GM23338 (cell line): ENCODE measurements at regions not wholly inside any gene's neighbourhood (a gene's known extent, or its start where the extent isn't known, plus 50 kb on each side); places are given as distances from the start of the nearest gene placed in this dataset.

Source experiments
- ATAC-seq: fragments of 200-7000 bp; cut with Tn5 transposase; 3 replicates; pipeline ENCODE4 v1.9.1; 2020
- DNase-seq: peaks from one replicate; pipeline ENCODE4 v3.0.0-alpha.2; 2015; ENCODE audit warnings: low spot score
- H2AFZ ChIP-seq: fragments of 200-600 bp; sonication (generic); 2 replicates; pipeline ENCODE4 v1.8.0; 2016; ENCODE audit warnings: antibody characterized with exemption, mild to moderate bottlenecking, moderate library complexity
- H3F3A ChIP-seq: fragments of 200-600 bp; sonication (generic); replicated peaks from 2 replicates; pipeline ENCODE4 v1.8.0; 2017; ENCODE audit warnings: antibody characterized with exemption, mixed run types, low read depth
- H3K27ac ChIP-seq: fragments of 200-600 bp; sonication (generic); 2 replicates; pipeline ENCODE4 v1.6.1; 2016; ENCODE audit warnings: low read depth
- H3K27me3 ChIP-seq: fragments of 200-600 bp; sonication (generic); 2 replicates; pipeline ENCODE4 v1.8.0; 2016; ENCODE audit warnings: mild to moderate bottlenecking, mixed run types, moderate library complexity; ENCODE audit not compliant: insufficient read depth
- H3K36me3 ChIP-seq: fragments of 200-600 bp; sonication (generic); 2 replicates; pipeline ENCODE4 v1.8.0; 2016; ENCODE audit warnings: mild to moderate bottlenecking; ENCODE audit not compliant: insufficient read depth
- H3K4me1 ChIP-seq: fragments of 200-600 bp; sonication (generic); 2 replicates; pipeline ENCODE4 v1.8.0; 2016; ENCODE audit warnings: mild to moderate bottlenecking, moderate library complexity; ENCODE audit not compliant: insufficient read depth
- H3K4me2 ChIP-seq: fragments of 200-600 bp; sonication (generic); 2 replicates; pipeline ENCODE4 v1.7.1; 2017; ENCODE audit warnings: mixed run types
- H3K4me3 ChIP-seq: fragments of 200-600 bp; sonication (generic); 2 replicates; pipeline ENCODE4 v1.6.1; 2016; ENCODE audit warnings: mixed run types
- H3K79me2 ChIP-seq: fragments of 200-600 bp; sonication (generic); replicated peaks from 2 replicates; pipeline ENCODE4 v1.8.0; 2017; ENCODE audit warnings: mild to moderate bottlenecking; ENCODE audit not compliant: insufficient read depth
- H3K9me2 ChIP-seq: fragments of 200-600 bp; sonication (generic); 2 replicates; pipeline ENCODE4 v1.8.0; 2017; ENCODE audit not compliant: insufficient read depth
- H4K20me1 ChIP-seq: fragments of 200-600 bp; sonication (generic); replicated peaks from 2 replicates; pipeline ENCODE4 v1.8.0; 2017; ENCODE audit warnings: mild to moderate bottlenecking; ENCODE audit not compliant: insufficient read depth
- H3K27ac Mint-ChIP-seq: 2 replicates; pipeline ENCODE4 v1.8.0; 2020; ENCODE audit warnings: inconsistent platforms, mild to moderate bottlenecking, moderate library complexity, mixed read lengths
- H3K27me3 Mint-ChIP-seq: 3 replicates; pipeline ENCODE4 v1.8.0; 2022; ENCODE audit warnings: low read depth, mild to moderate bottlenecking, moderate library complexity, mixed read lengths, inconsistent platforms; ENCODE audit not compliant: insufficient read depth, poor library complexity
- H3K36me3 Mint-ChIP-seq: 3 replicates; pipeline ENCODE4 v1.8.0; 2021; ENCODE audit warnings: low read depth, mild to moderate bottlenecking, inconsistent platforms, moderate library complexity, mixed read lengths
- H3K4me1 Mint-ChIP-seq: 3 replicates; pipeline ENCODE4 v1.8.0; 2020; ENCODE audit warnings: mild to moderate bottlenecking, inconsistent platforms, mixed read lengths
- H3K4me3 Mint-ChIP-seq: 3 replicates; pipeline ENCODE4 v1.8.0; 2021; ENCODE audit warnings: moderate library complexity, mild to moderate bottlenecking, inconsistent platforms, mixed read lengths
- H3K9me3 Mint-ChIP-seq: 3 replicates; pipeline ENCODE4 v1.8.0; 2020; ENCODE audit warnings: moderate library complexity, mild to moderate bottlenecking, inconsistent platforms, mixed read lengths
- CREB1 ChIP-seq: fragments of 250-450 bp; sonication (Bioruptor Pico); IDR thresholded peaks from 2 replicates; pipeline ENCODE4 v1.5.0; 2020; ENCODE audit warnings: low read depth, mild to moderate bottlenecking, moderate library complexity
- CTCF ChIP-seq, 2 experiments: fragments of 200-600 bp in 1 of 2; sonication (generic) in 1 of 2; conservative IDR thresholded peaks; 2 replicates each; pipeline versions ENCODE4 v1.5.1 to v1.6.1; 2016 to 2017; ENCODE audit warnings: antibody characterized with exemption in 2 of 2, low read depth in 2 of 2, mild to moderate bottlenecking in 2 of 2, moderate library complexity in 1 of 2
- EZH2 ChIP-seq: fragments of 200-600 bp; sonication (generic); IDR thresholded peaks from one replicate; pipeline ENCODE4 v1.8.0; 2017; ENCODE audit warnings: antibody characterized with exemption, mild to moderate bottlenecking, low read depth; ENCODE audit not compliant: unreplicated experiment
- EZH2phosphoT487 ChIP-seq: fragments of 200-600 bp; sonication (generic); IDR thresholded peaks from one replicate; pipeline ENCODE4 v1.8.1; 2018; ENCODE audit warnings: antibody characterized with exemption; ENCODE audit not compliant: unreplicated experiment
- NANOG ChIP-seq: IDR thresholded peaks from 2 replicates; pipeline ENCODE4 v1.6.1; 2016; ENCODE audit warnings: antibody characterized with exemption, borderline replicate concordance
- POLR2AphosphoS5 ChIP-seq: IDR thresholded peaks from 2 replicates; pipeline ENCODE4 v1.6.1; 2016; ENCODE audit warnings: antibody characterized with exemption, low read depth
- STAT1 ChIP-seq: IDR thresholded peaks from one replicate; pipeline ENCODE4 v1.6.1; 2016; ENCODE audit warnings: antibody characterized with exemption; ENCODE audit not compliant: unreplicated experiment
- ZNF114 ChIP-seq: fragments of 250-450 bp; sonication (Bioruptor Pico); IDR thresholded peaks from 2 replicates; pipeline ENCODE4 v1.5.0; 2020; ENCODE audit warnings: mild to moderate bottlenecking, moderate library complexity
- ZNF331 ChIP-seq: fragments of 250-450 bp; sonication (Bioruptor Pico); IDR thresholded peaks from 2 replicates; pipeline ENCODE4 v1.5.0; 2020; ENCODE audit warnings: low read depth, mild to moderate bottlenecking, moderate library complexity
- TF ChIP-seq, protein P1 (sequence below): IDR thresholded peaks from 2 replicates; pipeline ENCODE4 v1.6.1; 2016; ENCODE audit warnings: antibody characterized with exemption

DNA sequence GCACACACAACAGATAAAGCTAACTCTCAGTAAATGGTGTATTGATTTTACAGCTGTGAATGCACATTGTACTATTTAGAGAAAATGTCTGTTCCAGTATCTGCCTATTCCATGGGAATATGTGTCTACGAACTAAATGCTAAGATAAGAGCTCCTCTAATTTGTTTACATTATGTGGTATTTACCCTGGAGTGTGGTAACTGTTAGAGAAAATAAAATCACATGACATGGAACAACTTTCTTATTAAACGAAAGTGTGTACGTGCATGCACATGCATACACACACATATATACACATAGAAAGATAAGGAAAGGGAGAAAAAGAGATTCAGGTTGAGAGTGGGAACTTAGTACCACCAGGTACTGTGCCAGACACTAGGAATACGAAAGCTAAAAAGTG lies 1151.7 kb upstream of the TENM4 start:
- H3K27me3 ChIP-seq = no peaks in the 10 kb centered on the region
- DNase-seq = no peak
- no peaks in the 10 kb centered on the region for H3K4me1 ChIP-seq
- H3K4me2 ChIP-seq = no peak overlapping the region
- no peaks in the 10 kb centered on the region for H3K36me3 Mint-ChIP-seq
- no peaks in the 10 kb centered on the region for H3F3A ChIP-seq
- no peak overlapping the region for H3K27ac Mint-ChIP-seq
- H3K79me2 ChIP-seq = no peaks in the 10 kb centered on the region
- H3K4me3 ChIP-seq = no peak overlapping the region
- TF ChIP-seq ZNF114 = no peak
- TF ChIP-seq, protein P1, sequence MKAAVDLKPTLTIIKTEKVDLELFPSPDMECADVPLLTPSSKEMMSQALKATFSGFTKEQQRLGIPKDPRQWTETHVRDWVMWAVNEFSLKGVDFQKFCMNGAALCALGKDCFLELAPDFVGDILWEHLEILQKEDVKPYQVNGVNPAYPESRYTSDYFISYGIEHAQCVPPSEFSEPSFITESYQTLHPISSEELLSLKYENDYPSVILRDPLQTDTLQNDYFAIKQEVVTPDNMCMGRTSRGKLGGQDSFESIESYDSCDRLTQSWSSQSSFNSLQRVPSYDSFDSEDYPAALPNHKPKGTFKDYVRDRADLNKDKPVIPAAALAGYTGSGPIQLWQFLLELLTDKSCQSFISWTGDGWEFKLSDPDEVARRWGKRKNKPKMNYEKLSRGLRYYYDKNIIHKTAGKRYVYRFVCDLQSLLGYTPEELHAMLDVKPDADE = no peak
- no peaks in the 10 kb centered on the region for H3K9me2 ChIP-seq
- ATAC-seq = no peak
- no peaks in the 10 kb centered on the region for H3K27me3 Mint-ChIP-seq
- H3K4me1 Mint-ChIP-seq = peaks cover 9% of the 10 kb centered on the region; the same call in 2 of the 3 replicates
- no peaks in the 10 kb centered on the region for H3K36me3 ChIP-seq
- H3K9me3 Mint-ChIP-seq = no peaks in the 10 kb centered on the region; the same call in 2 of the 3 replicates
- H4K20me1 ChIP-seq = no peaks in the 10 kb centered on the region
- H2AFZ ChIP-seq = no peak overlapping the region
- no peak overlapping the region for H3K27ac ChIP-seq
- H3K4me3 Mint-ChIP-seq = no peak overlapping the region

DNA sequence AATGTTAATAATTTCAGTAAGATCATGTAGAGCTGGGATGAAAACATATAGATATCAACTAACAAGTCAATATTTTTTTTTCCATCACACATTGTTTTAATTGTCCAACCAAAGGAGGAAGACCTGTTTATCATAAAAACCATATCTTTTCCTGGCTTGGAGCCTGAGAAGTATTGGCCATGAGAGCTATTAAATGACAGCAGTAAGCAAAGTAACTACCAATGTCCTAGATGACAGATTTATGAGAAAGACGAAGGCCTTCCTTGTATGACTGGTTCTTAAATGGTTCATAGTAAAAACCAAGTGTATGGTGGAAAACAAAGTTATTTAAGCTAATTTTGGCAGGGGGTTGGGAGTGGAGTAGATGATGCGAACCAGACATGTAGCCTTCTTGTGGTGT lies 1147.1 kb upstream of the TENM4 start:
- Histone ChIP-seq H3K27me3 (no peaks in the 10 kb centered on the region), H3F3A (no peaks in the 10 kb centered on the region), H4K20me1 (no peaks in the 10 kb centered on the region), H3K4me3 (no peak overlapping the region), H3K4me1 (peaks cover 4% of the 10 kb centered on the region; the same call in 1 of the 2 replicates), H3K79me2 (no peaks in the 10 kb centered on the region), H3K4me2 (no peak overlapping the region), H3K27ac (no peak overlapping the region), H3K9me2 (no peaks in the 10 kb centered on the region), H2AFZ (no peak overlapping the region), H3K36me3 (no peaks in the 10 kb centered on the region)
- ATAC-seq (no peak), DNase-seq (no peak)
- no peak overlapping the region for H3K27ac Mint-ChIP-seq
- no peak overlapping the region for H3K4me3 Mint-ChIP-seq
- peaks cover 9% of the 10 kb centered on the region; the same call in 2 of the 3 replicates for H3K4me1 Mint-ChIP-seq
- H3K27me3 Mint-ChIP-seq = peaks cover 2% of the 10 kb centered on the region
- no peaks in the 10 kb centered on the region for H3K36me3 Mint-ChIP-seq
- TF ChIP-seq ZNF331 (CRISPR knock-in tag) (no peak), CTCF (conservative IDR thresholded peaks at IDR 0.05; ENCODE audit: low read depth in 2 of 2) (no peak), EZH2phosphoT487 (no peak), STAT1 (no peak), EZH2 (no peak), CREB1 (CRISPR knock-in tag) (no peak), NANOG (no peak), POLR2AphosphoS5 (no peak)
- no peaks in the 10 kb centered on the region; the same call in 2 of the 3 replicates for H3K9me3 Mint-ChIP-seq
